ENCODE measurements at regions not wholly inside any gene's neighbourhood (a gene's known extent, or its start where the extent isn't known, plus 50 kb on each side); places are given as distances from the start of the nearest gene placed in this dataset.

GRCh38 chr6:170162011-170162774 is 128.7 kb downstream of the DLL1 start:
- TF ChIP-seq POLR2A (IDR thresholded peaks at IDR 0.05) (no peak), CTCF (IDR thresholded peaks at IDR 0.05) (no peak)
